ENCODE measurements at regions not wholly inside any gene's neighbourhood (a gene's known extent, or its start where the extent isn't known, plus 50 kb on each side); places are given as distances from the start of the nearest gene placed in this dataset.
"Not testable (repeated sequence)": the region's sequence is repeated elsewhere in the genome, so short reads cannot be mapped to it uniquely, and the experiment has no call there.

- no peak for TF ChIP-seq CTCF (IDR thresholded peaks at IDR 0.05)
- Histone ChIP-seq H3K9me3 (ENCODE audit: control insufficient read depth in 1 of 2, insufficient read depth in 1 of 2, low read length in 2 of 2) (no peaks in the 10 kb centered on the region), H3K4me1 (ENCODE audit: insufficient read depth, low read length) (no peaks in the 10 kb centered on the region), H3K27me3 (ENCODE audit: control insufficient read depth in 1 of 2, insufficient read depth in 2 of 2, low read length in 2 of 2) (no peaks in the 10 kb centered on the region), H3K4me3 (ENCODE audit: low read length) (no peak overlapping the region), H3K36me3 (ENCODE audit: insufficient read depth, low read length) (no peaks in the 10 kb centered on the region), H3K27ac (ENCODE audit: low read depth in 1 of 2, low read length in 2 of 2) (no peak overlapping the region)
- Mint-ChIP-seq H3K9me3 (peaks cover 3% of the 10 kb centered on the region), H3K4me1 (ENCODE audit: low read depth) (no peaks in the 10 kb centered on the region), H3K4me3 (no peak overlapping the region), H3K36me3 (ENCODE audit: low read depth) (no peaks in the 10 kb centered on the region), H3K27ac (no peak overlapping the region), H3K27me3 (no peaks in the 10 kb centered on the region)
- CTCF ChIA-PET, result no interaction called here
- no peak for DNase-seq
- intact Hi-C loops (cut with DNase I, micrococcal nuclease), result no loop called here
- ATAC-seq (ENCODE audit: poor library complexity), result no peak
- POLR2A ChIA-PET, result no interaction called here
Measured at GRCh38 chr18:10101729-10102128, 187.9 kb downstream of the VAPA start.

- POLR2A ChIA-PET; H3K27me3 Mint-ChIP-seq; CTCF ChIA-PET; H3K4me1 ChIP-seq (ENCODE audit: insufficient read depth, low read length); H3K4me3 Mint-ChIP-seq; H3K9me3 Mint-ChIP-seq; H3K36me3 ChIP-seq (ENCODE audit: insufficient read depth, low read length); H3K27ac ChIP-seq (ENCODE audit: low read depth in 1 of 2, low read length in 2 of 2); H3K4me1 Mint-ChIP-seq (ENCODE audit: low read depth); ATAC-seq (ENCODE audit: poor library complexity); H3K36me3 Mint-ChIP-seq (ENCODE audit: low read depth); H3K9me3 ChIP-seq (ENCODE audit: control insufficient read depth in 1 of 2, insufficient read depth in 1 of 2, low read length in 2 of 2); H3K27ac Mint-ChIP-seq; DNase-seq; H3K4me3 ChIP-seq (ENCODE audit: low read length); intact Hi-C loops (cut with DNase I, micrococcal nuclease); H3K27me3 ChIP-seq (ENCODE audit: control insufficient read depth in 1 of 2, insufficient read depth in 2 of 2, low read length in 2 of 2): not testable (repeated sequence)
Measured at GRCh38 chr18:10105118-10105517, 191.3 kb downstream of the VAPA start.

GRCh38 chr18:10111191-10111590 is 197.4 kb downstream of the VAPA start:
- CTCF ChIA-PET, result no interaction called here
- Histone ChIP-seq H3K9me3 (ENCODE audit: control insufficient read depth in 1 of 2, insufficient read depth in 1 of 2, low read length in 2 of 2) (no peaks in the 10 kb centered on the region), H3K27me3 (ENCODE audit: control insufficient read depth in 1 of 2, insufficient read depth in 2 of 2, low read length in 2 of 2) (peaks cover 0 to 6% of the 10 kb centered on the region in 2 experiments), H3K27ac (ENCODE audit: low read depth in 1 of 2, low read length in 2 of 2) (no peak overlapping the region), H3K36me3 (ENCODE audit: insufficient read depth, low read length) (no peaks in the 10 kb centered on the region), H3K4me1 (ENCODE audit: insufficient read depth, low read length) (no peaks in the 10 kb centered on the region), H3K4me3 (ENCODE audit: low read length) (no peak overlapping the region)
- no peak overlapping the region for H3K27ac Mint-ChIP-seq
- no peak for TF ChIP-seq CTCF (IDR thresholded peaks at IDR 0.05)
- no peaks in the 10 kb centered on the region for H3K9me3 Mint-ChIP-seq
- ATAC-seq (ENCODE audit: poor library complexity), result no peak
- no peak for DNase-seq
- H3K4me1 Mint-ChIP-seq (ENCODE audit: low read depth), result no peaks in the 10 kb centered on the region
- no peaks in the 10 kb centered on the region for H3K36me3 Mint-ChIP-seq (ENCODE audit: low read depth)
- intact Hi-C loops (cut with DNase I, micrococcal nuclease), result no loop called here
- H3K27me3 Mint-ChIP-seq, result peaks cover 7% of the 10 kb centered on the region
- POLR2A ChIA-PET, result no interaction called here
- no peak overlapping the region for H3K4me3 Mint-ChIP-seq

GRCh38 chr18:10111944-10112343 is 198.1 kb downstream of the VAPA start:
- Mint-ChIP-seq H3K4me3 (no peak overlapping the region), H3K9me3 (no peaks in the 10 kb centered on the region), H3K27me3 (peaks cover 7% of the 10 kb centered on the region), H3K4me1 (ENCODE audit: low read depth) (no peaks in the 10 kb centered on the region), H3K27ac (no peak overlapping the region), H3K36me3 (ENCODE audit: low read depth) (no peaks in the 10 kb centered on the region)
- no peak for DNase-seq
- intact Hi-C loops (cut with DNase I, micrococcal nuclease), result no loop called here
- no peak for TF ChIP-seq CTCF (IDR thresholded peaks at IDR 0.05)
- Histone ChIP-seq H3K4me3 (ENCODE audit: low read length) (no peak overlapping the region), H3K27ac (ENCODE audit: low read depth in 1 of 2, low read length in 2 of 2) (no peak overlapping the region), H3K36me3 (ENCODE audit: insufficient read depth, low read length) (no peaks in the 10 kb centered on the region), H3K27me3 (ENCODE audit: control insufficient read depth in 1 of 2, insufficient read depth in 2 of 2, low read length in 2 of 2) (peaks cover 0 to 6% of the 10 kb centered on the region in 2 experiments), H3K9me3 (ENCODE audit: control insufficient read depth in 1 of 2, insufficient read depth in 1 of 2, low read length in 2 of 2) (no peaks in the 10 kb centered on the region), H3K4me1 (ENCODE audit: insufficient read depth, low read length) (no peaks in the 10 kb centered on the region)
- POLR2A ChIA-PET, result no interaction called here
- no peak for ATAC-seq (ENCODE audit: poor library complexity)
- CTCF ChIA-PET, result no interaction called here
